A549 (cell line): ENCODE measurements at regions not wholly inside any gene's neighbourhood (a gene's known extent, or its start where the extent isn't known, plus 50 kb on each side); places are given as distances from the start of the nearest gene placed in this dataset.

ENCODE experiments used
- CTCF ChIP-seq: fragments of >200 bp; sonication (Bioruptor Twin); formaldehyde crosslinking; IDR thresholded peaks from 3 replicates; pipeline ENCODE4 v1.5.1; 2016
- MAFK ChIP-seq: fragments of 450-650 bp; IDR thresholded peaks from 2 replicates; pipeline ENCODE4 v1.6.1; 2014; ENCODE audit not compliant: partially characterized antibody
- MAX ChIP-seq: IDR thresholded peaks from 2 replicates; pipeline ENCODE4 v1.6.1; 2012
- POLR2A ChIP-seq: IDR thresholded peaks from 2 replicates; pipeline ENCODE4 v1.6.1; 2012; ENCODE audit warnings: mild to moderate bottlenecking, low read length
- RARB ChIP-seq: fragments of 250-450 bp; sonication (Bioruptor Pico); IDR thresholded peaks from 2 replicates; pipeline ENCODE4 v1.8.0; 2021; ENCODE audit warnings: mild to moderate bottlenecking, moderate library complexity
- RNF2 ChIP-seq: fragments of 200-600 bp; sonication (generic); IDR thresholded peaks from 2 replicates; pipeline ENCODE4 v1.6.1; 2016; ENCODE audit warnings: low read depth, mild to moderate bottlenecking, antibody characterized with exemption, moderate library complexity, borderline replicate concordance

GRCh38 chr2:147636238-147636882 is 208.5 kb upstream of the ACVR2A start:
- TF ChIP-seq RARB (CRISPR knock-in tag) (no peak), CTCF (no peak), POLR2A (no peak), MAFK (no peak), MAX (no peak), RNF2 (no peak)
